ENCODE measurements at regions not wholly inside any gene's neighbourhood (a gene's known extent, or its start where the extent isn't known, plus 50 kb on each side); places are given as distances from the start of the nearest gene placed in this dataset.

- TF ChIP-seq PPARA (CRISPR knock-in tag; IDR thresholded peaks at IDR 0.05; ENCODE audit: borderline replicate concordance) (no peak), POU6F1 (CRISPR knock-in tag; IDR thresholded peaks at IDR 0.05; ENCODE audit: borderline replicate concordance, low read depth) (no peak), ZNF70 (CRISPR knock-in tag; IDR thresholded peaks at IDR 0.05) (no peak), ISL1 (CRISPR knock-in tag; IDR thresholded peaks at IDR 0.05) (no peak), RARB (CRISPR knock-in tag; IDR thresholded peaks at IDR 0.05) (no peak), BACH2 (CRISPR knock-in tag; IDR thresholded peaks at IDR 0.05; ENCODE audit: borderline replicate concordance) (no peak), TOX (CRISPR knock-in tag; IDR thresholded peaks at IDR 0.05; ENCODE audit: borderline replicate concordance) (no peak), TCF4 (CRISPR knock-in tag; IDR thresholded peaks at IDR 0.05; ENCODE audit: borderline replicate concordance) (no peak), ZNF8 (CRISPR knock-in tag; IDR thresholded peaks at IDR 0.05) (no peak), OSR1 (CRISPR knock-in tag; IDR thresholded peaks at IDR 0.05) (no peak), ZNF565 (CRISPR knock-in tag; conservative IDR thresholded peaks at IDR 0.05; ENCODE audit: low read depth) (no peak), ZC3H10 (CRISPR knock-in tag; IDR thresholded peaks at IDR 0.05) (no peak), ZFP3 (CRISPR knock-in tag; IDR thresholded peaks at IDR 0.05) (no peak)
- ATAC-seq = peak; percentile 89
Measured at GRCh38 chr12:75759842-75760572, 248.6 kb upstream of the KRR1 start.

- TF ChIP-seq ESRRG (CRISPR knock-in tag; IDR thresholded peaks at IDR 0.05) (no peak), RARB (CRISPR knock-in tag; IDR thresholded peaks at IDR 0.05) (no peak), POU6F1 (CRISPR knock-in tag; IDR thresholded peaks at IDR 0.05; ENCODE audit: borderline replicate concordance, low read depth) (no peak), ZNF8 (CRISPR knock-in tag; IDR thresholded peaks at IDR 0.05) (no peak), CSRNP3 (CRISPR knock-in tag; IDR thresholded peaks at IDR 0.05) (no peak), ZNF565 (CRISPR knock-in tag; conservative IDR thresholded peaks at IDR 0.05; ENCODE audit: low read depth) (no peak), PPARA (CRISPR knock-in tag; IDR thresholded peaks at IDR 0.05; ENCODE audit: borderline replicate concordance) (no peak), ZFP3 (CRISPR knock-in tag; IDR thresholded peaks at IDR 0.05) (no peak), ZC3H10 (CRISPR knock-in tag; IDR thresholded peaks at IDR 0.05) (no peak), ARNTL (CRISPR knock-in tag; IDR thresholded peaks at IDR 0.05; ENCODE audit: borderline replicate concordance, low read depth) (no peak), GLIS3 (CRISPR knock-in tag; IDR thresholded peaks at IDR 0.05) (no peak), CSDC2 (CRISPR knock-in tag; IDR thresholded peaks at IDR 0.05) (no peak), CREB5 (CRISPR knock-in tag; IDR thresholded peaks at IDR 0.05; ENCODE audit: low read depth) (no peak), ZFP30 (CRISPR knock-in tag; IDR thresholded peaks at IDR 0.05) (no peak), OSR1 (CRISPR knock-in tag; IDR thresholded peaks at IDR 0.05) (no peak), TSHZ2 (CRISPR knock-in tag; IDR thresholded peaks at IDR 0.05) (no peak), BACH2 (CRISPR knock-in tag; IDR thresholded peaks at IDR 0.05; ENCODE audit: borderline replicate concordance) (no peak)
- no peak for ATAC-seq
Measured at GRCh38 chr12:75759196-75759595, 247.8 kb upstream of the KRR1 start.

Measured in SK-N-SH treated with all-trans-retinoic acid at 6 μM for 48 hours (cell line).